H1 (cell line): ENCODE measurements at regions not wholly inside any gene's neighbourhood (a gene's known extent, or its start where the extent isn't known, plus 50 kb on each side); places are given as distances from the start of the nearest gene placed in this dataset.

Experiments
- CHD2 ChIP-seq: IDR thresholded peaks from 2 replicates; pipeline ENCODE4 v1.6.1; 2012; ENCODE audit warnings: low read length, improper control_type of control experiment
- CTCF ChIP-seq, 3 experiments: IDR thresholded peaks; 1 replicate in 2 of 3; 2 replicates in 1 of 3; pipeline versions ENCODE4 v1.5.1 to v1.6.1; 2011; ENCODE audit warnings: low read length in 3 of 3, mild to moderate bottlenecking in 3 of 3, inconsistent platforms in 2 of 3, low read depth in 1 of 3, moderate library complexity in 1 of 3; ENCODE audit not compliant: insufficient read depth in 1 of 3; ENCODE audit errors: control extremely low read depth in 1 of 3
- EP300 ChIP-seq, 2 experiments: IDR thresholded peaks; 1 replicate in 1 of 2; 2 replicates in 1 of 2; pipeline ENCODE4 v1.6.1; 2011 to 2012; ENCODE audit warnings: low read depth in 2 of 2, low read length in 2 of 2, mild to moderate bottlenecking in 2 of 2, borderline replicate concordance in 1 of 2, inconsistent platforms in 1 of 2, moderate library complexity in 1 of 2
- GTF2F1 ChIP-seq: IDR thresholded peaks from 2 replicates; pipeline ENCODE4 v1.6.1; 2012; ENCODE audit warnings: low read depth, low read length, improper control_type of control experiment, borderline replicate concordance
- NRF1 ChIP-seq: IDR thresholded peaks from 2 replicates; pipeline ENCODE4 v1.6.1; 2011; ENCODE audit warnings: mild to moderate bottlenecking, low read depth, low read length, improper control_type of control experiment
- POLR2A ChIP-seq, 2 experiments: IDR thresholded peaks; 1 replicate in 1 of 2; 2 replicates in 1 of 2; pipeline ENCODE4 v1.6.1; 2011; ENCODE audit warnings: low read depth in 2 of 2, low read length in 2 of 2, mild to moderate bottlenecking in 2 of 2; ENCODE audit errors: control extremely low read depth in 1 of 2
- SRF ChIP-seq: IDR thresholded peaks from 2 replicates; pipeline ENCODE4 v1.6.1; 2011; ENCODE audit warnings: mild to moderate bottlenecking, low read depth, low read length, moderate library complexity
- USF2 ChIP-seq: IDR thresholded peaks from 2 replicates; pipeline ENCODE4 v1.6.1; 2011; ENCODE audit warnings: low read length, improper control_type of control experiment

GRCh38 chr15:37537802-37538201 lies 396.6 kb upstream of the TMCO5A start:
- no peak for TF ChIP-seq CTCF (IDR thresholded peaks at IDR 0.05; ENCODE audit: control extremely low read depth in 1 of 3, insufficient read depth in 1 of 3, low read depth in 1 of 3, low read length in 3 of 3)
- no peak for TF ChIP-seq GTF2F1
- no peak for TF ChIP-seq NRF1
- TF ChIP-seq CHD2: no peak
- TF ChIP-seq SRF: no peak
- no peak for TF ChIP-seq EP300 (IDR thresholded peaks at IDR 0.05; ENCODE audit: borderline replicate concordance in 1 of 2, low read depth in 2 of 2, low read length in 2 of 2)
- TF ChIP-seq USF2: no peak
- no peak for TF ChIP-seq POLR2A (IDR thresholded peaks at IDR 0.05; ENCODE audit: control extremely low read depth in 1 of 2, low read depth in 2 of 2, low read length in 2 of 2)
